GM12878 (cell line): ENCODE measurements at regions not wholly inside any gene's neighbourhood (a gene's known extent, or its start where the extent isn't known, plus 50 kb on each side); places are given as distances from the start of the nearest gene placed in this dataset.

Experiments used
- ATAC-seq: fragments of 200-7000 bp; cut with Tn5 transposase; 3 replicates; pipeline ENCODE4 v1.9.1; 2020; ENCODE audit warnings: mild to moderate bottlenecking, moderate library complexity
- BruUV-seq: library from RNA; stranded (reverse); fragments of 400-500 nt; replicated peaks from 2 replicates; lab custom pipeline; 2021; lab: Mats Ljungman, UMichigan
- CTCF ChIA-PET: fragments of 300-600 bp; sonication (Branson Sonifier 250); formaldehyde crosslinking; extraction: SDS; loops from one replicate; lab custom pipeline; 2021; ENCODE audit warnings: inconsistent platforms; lab: Yijun Ruan, JAX
- POLR2A ChIA-PET: fragments of 350-600 bp; formaldehyde crosslinking; extraction: SDS; loops from one replicate; lab custom pipeline; 2021; ENCODE audit warnings: inconsistent platforms; lab: Charles Lee
- RAD21 ChIA-PET: fragments of 300-600 bp; sonication (Branson Sonifier 250); formaldehyde crosslinking; loops from one replicate; lab custom pipeline; 2023; ENCODE audit warnings: antibody characterized with exemption; ENCODE audit not compliant: unreplicated experiment; lab: Charles Lee
- SMC1A ChIA-PET: fragments of 300-600 bp; sonication (Branson Sonifier 250); formaldehyde crosslinking; loops from one replicate; lab custom pipeline; 2023; ENCODE audit not compliant: unreplicated experiment, uncharacterized antibody; lab: Charles Lee
- DNase-seq: peaks from one replicate; pipeline ENCODE4 v3.0.0-alpha.2; 2011; ENCODE audit warnings: low read depth, low spot score
- FAIRE-seq: peaks from 3 replicates; lab custom pipeline; 2011; peaks lifted over from hg19 to GRCh38; lab: Jason Lieb, UNC
- H2AFZ ChIP-seq: 2 replicates; pipeline ENCODE4 v1.6.0; 2011; ENCODE audit warnings: low read depth, low read length, control low read depth; ENCODE audit not compliant: control insufficient read depth
- H3K27ac ChIP-seq: 2 replicates; pipeline ENCODE4 v1.5.1; 2011; ENCODE audit warnings: control low read depth; ENCODE audit not compliant: control insufficient read depth, insufficient read depth
- H3K27me3 ChIP-seq, 2 experiments: replicated peaks in 1 of 2; 2 replicates each; pipeline versions ENCODE4 v1.6.0 to v1.6.1; 2011; ENCODE audit warnings: low read length in 1 of 2; ENCODE audit not compliant: control insufficient read depth in 2 of 2, insufficient read depth in 2 of 2
- H3K36me3 ChIP-seq, 2 experiments: 2 replicates each; pipeline ENCODE4 v1.5.1; 2011; ENCODE audit warnings: low read length in 1 of 2; ENCODE audit not compliant: control insufficient read depth in 2 of 2, insufficient read depth in 2 of 2
- H3K4me1 ChIP-seq: 2 replicates; pipeline ENCODE4 v1.6.1; 2011; ENCODE audit warnings: mild to moderate bottlenecking, low read length, moderate library complexity, mixed read lengths; ENCODE audit not compliant: control insufficient read depth, insufficient read depth
- H3K4me2 ChIP-seq: 2 replicates; pipeline ENCODE4 v1.6.0; 2011; ENCODE audit warnings: control low read depth; ENCODE audit not compliant: control insufficient read depth, insufficient read depth
- H3K4me3 ChIP-seq: fragments of 200-600 bp; sonication (generic); 2 replicates; pipeline ENCODE4 v1.5.1; 2016
- H3K79me2 ChIP-seq: 2 replicates; pipeline ENCODE4 v1.6.0; 2011; ENCODE audit warnings: low read length; ENCODE audit not compliant: control insufficient read depth, insufficient read depth
- H3K9ac ChIP-seq: 2 replicates; pipeline ENCODE4 v1.8.0; 2011; ENCODE audit warnings: low read length, control low read depth, mixed read lengths; ENCODE audit not compliant: control insufficient read depth, insufficient read depth
- H3K9me3 ChIP-seq: replicated peaks from 3 replicates; pipeline ENCODE4 v1.5.1; 2011; ENCODE audit warnings: mild to moderate bottlenecking, low read length; ENCODE audit not compliant: control insufficient read depth, insufficient read depth
- H4K20me1 ChIP-seq: 2 replicates; pipeline ENCODE4 v1.6.0; 2011; ENCODE audit not compliant: control insufficient read depth, insufficient read depth
- BHLHE40 ChIP-seq, 2 experiments: fragments of 450-650 bp in 1 of 2; IDR thresholded peaks; 2 replicates each; pipeline ENCODE4 v1.6.1; 2011 to 2017; ENCODE audit warnings: low read depth in 2 of 2, borderline replicate concordance in 1 of 2, improper control_type of control experiment in 1 of 2, low read length in 1 of 2, mild to moderate bottlenecking in 1 of 2
- CBX5 ChIP-seq: sonication (generic); IDR thresholded peaks from 2 replicates; pipeline ENCODE4 v1.6.1; 2016; ENCODE audit warnings: low read depth, moderate library complexity, mild to moderate bottlenecking, inconsistent platforms
- FOS ChIP-seq: IDR thresholded peaks from 3 replicates; pipeline ENCODE4 v1.6.1; 2011; ENCODE audit warnings: borderline replicate concordance; ENCODE audit not compliant: insufficient read length; ENCODE audit errors: extremely low read depth
- KLF5 ChIP-seq: fragments of 450-650 bp; IDR thresholded peaks from 2 replicates; pipeline ENCODE4 v1.6.1; 2014; ENCODE audit warnings: mild to moderate bottlenecking; ENCODE audit not compliant: partially characterized antibody
- LARP7 ChIP-seq: fragments of 450-650 bp; IDR thresholded peaks from 2 replicates; pipeline ENCODE4 v1.6.1; 2017; ENCODE audit warnings: mild to moderate bottlenecking
- NRF1 ChIP-seq: conservative IDR thresholded peaks from 2 replicates; pipeline ENCODE4 v1.6.1; 2011; ENCODE audit warnings: mild to moderate bottlenecking, low read depth, low read length, improper control_type of control experiment
- PBX3 ChIP-seq: IDR thresholded peaks from 2 replicates; pipeline ENCODE4 v1.6.1; 2011; ENCODE audit warnings: mild to moderate bottlenecking, low read depth, low read length, moderate library complexity; ENCODE audit not compliant: insufficient replicate concordance
- RELB ChIP-seq: fragments of 450-650 bp; IDR thresholded peaks from 2 replicates; pipeline ENCODE4 v1.6.1; 2017; ENCODE audit warnings: low read depth, mild to moderate bottlenecking, moderate library complexity
- RFX5 ChIP-seq: IDR thresholded peaks from 2 replicates; pipeline ENCODE4 v1.6.1; 2011; ENCODE audit warnings: low read depth, low read length, improper control_type of control experiment
- SMAD5 ChIP-seq: IDR thresholded peaks from 2 replicates; pipeline ENCODE4 v1.6.1; 2016; ENCODE audit warnings: antibody characterized with exemption, low read depth
- SRF ChIP-seq, 2 experiments: IDR thresholded peaks; 2 replicates each; pipeline ENCODE4 v1.6.1; 2011; ENCODE audit warnings: low read depth in 2 of 2, low read length in 2 of 2, mild to moderate bottlenecking in 1 of 2, moderate library complexity in 1 of 2
- WGBS: methylation state at CpG from one replicate; pipeline ENCODE4 v1.1.6; 2016; ENCODE audit warnings: low lambda C conversion rate; ENCODE audit not compliant: insufficient replicate concordance, insufficient coverage; ENCODE audit errors: missing lambda C conversion rate; 5-methylcytosine and 5-hydroxymethylcytosine counted together
- in situ Hi-C: fragments of 300-500 bp; cut with MboI; formaldehyde crosslinking; loops from 9 replicates; pipeline ENCODE4 v1.14.3; 2018; ENCODE audit warnings: mixed read lengths
- intact Hi-C: fragments of 100-400 bp; cut with micrococcal nuclease; formaldehyde crosslinking; loops from one replicate; pipeline ENCODE4 v1.14.2; 2022; ENCODE audit not compliant: unreplicated experiment

GRCh38 chr3:82081351-82081750 is 319.9 kb upstream of the GBE1 start:
- ChIA-PET SMC1A (interaction anchor here (0.6 to 1.6 kb wide), 7 partner anchors 16 to 588 kb away, joined by 3 to 5 read pairs (median 3); no protein-coding TSS in a partner anchor), POLR2A (interaction anchor here (0.5 kb wide), 1 partner anchor 191 kb away, joined by 3 read pairs; no protein-coding TSS in a partner anchor), CTCF (interaction anchor here (0.8 kb wide), 1 partner anchor 409 kb away, joined by 3 read pairs; no protein-coding TSS in a partner anchor), RAD21 (no interaction called here)
- Histone ChIP-seq H3K9me3 (no peaks in the 10 kb centered on the region), H3K27me3 (no peaks in the 10 kb centered on the region), H2AFZ (no peak overlapping the region), H3K4me1 (no peaks in the 10 kb centered on the region), H3K36me3 (no peaks in the 10 kb centered on the region), H3K4me3 (no peak overlapping the region), H4K20me1 (no peaks in the 10 kb centered on the region), H3K4me2 (no peak overlapping the region), H3K79me2 (no peaks in the 10 kb centered on the region), H3K9ac (no peak overlapping the region), H3K27ac (no peak overlapping the region)
- WGBS: 50% methylated on average over 2 of the region's 2 CpGs
- no peak for DNase-seq
- in situ Hi-C loops: no loop called here
- FAIRE-seq: no peak
- ATAC-seq: no peak
- no TSS peak for BruUV-seq
- TF ChIP-seq RFX5 (no peak), CBX5 (no peak), BHLHE40 (IDR thresholded peaks at IDR 0.05; ENCODE audit: borderline replicate concordance in 1 of 2, low read depth in 2 of 2, low read length in 1 of 2) (no peak), KLF5 (no peak), RELB (no peak), SMAD5 (no peak), PBX3 (no peak), SRF (IDR thresholded peaks at IDR 0.05; ENCODE audit: low read depth in 2 of 2, low read length in 2 of 2) (no peak), LARP7 (no peak), FOS (no peak), NRF1 (no peak)
- intact Hi-C loops: no loop called here
